PC-9 (cell line): ENCODE measurements at regions not wholly inside any gene's neighbourhood (a gene's known extent, or its start where the extent isn't known, plus 50 kb on each side); places are given as distances from the start of the nearest gene placed in this dataset.

ENCODE experiments used
- BruUV-seq: library from RNA; stranded (reverse); fragments of 400-500 nt; replicated peaks from 2 replicates; lab custom pipeline; 2021; lab: Mats Ljungman, UMichigan
- CTCF ChIA-PET: fragments of 300-600 bp; sonication (Branson Sonifier 250); formaldehyde crosslinking; loops from one replicate; lab custom pipeline; 2022; ENCODE audit warnings: antibody characterized with exemption; lab: Charles Lee
- POLR2A ChIA-PET: fragments of 300-600 bp; sonication (Branson Sonifier 250); formaldehyde crosslinking; loops from one replicate; lab custom pipeline; 2022; ENCODE audit warnings: antibody characterized with exemption; ENCODE audit not compliant: unreplicated experiment; lab: Charles Lee
- DNase-seq, 2 experiments: peaks; one replicate each; pipeline versions ENCODE4 v3.0.0 to v3.0.0-alpha.2; 2015 to 2022; ENCODE audit warnings: mixed read lengths in 1 of 2
- H2AFZ ChIP-seq: fragments of 200-600 bp; sonication (generic); 2 replicates; pipeline ENCODE4 v1.8.1; 2017; ENCODE audit warnings: antibody characterized with exemption
- H3F3A ChIP-seq: fragments of 200-600 bp; sonication (generic); 2 replicates; pipeline ENCODE4 v1.8.1; 2017; ENCODE audit warnings: antibody characterized with exemption, mild to moderate bottlenecking, low read depth; ENCODE audit not compliant: insufficient read depth
- H3K27ac ChIP-seq: fragments of 200-600 bp; sonication (generic); 2 replicates; pipeline ENCODE4 v1.6.1; 2016; ENCODE audit warnings: mixed run types
- H3K27me3 ChIP-seq: fragments of 200-600 bp; sonication (generic); 2 replicates; pipeline ENCODE4 v1.6.1; 2016; ENCODE audit warnings: low read depth, mixed run types; ENCODE audit not compliant: insufficient read depth
- H3K36me3 ChIP-seq: fragments of 200-600 bp; sonication (generic); 2 replicates; pipeline ENCODE4 v1.6.1; 2016; ENCODE audit warnings: low read depth, mixed run types
- H3K4me1 ChIP-seq: fragments of 200-600 bp; sonication (generic); replicated peaks from 2 replicates; pipeline ENCODE4 v1.6.1; 2016; ENCODE audit warnings: mixed run types; ENCODE audit not compliant: insufficient read depth
- H3K4me2 ChIP-seq: fragments of 200-600 bp; sonication (generic); 2 replicates; pipeline ENCODE4 v1.6.1; 2017; ENCODE audit warnings: mixed run types
- H3K4me3 ChIP-seq: fragments of 200-600 bp; sonication (generic); 2 replicates; pipeline ENCODE4 v1.6.1; 2016; ENCODE audit warnings: mixed run types
- H3K79me2 ChIP-seq: fragments of 200-600 bp; sonication (generic); 2 replicates; pipeline ENCODE4 v1.6.1; 2017; ENCODE audit warnings: low read depth, mixed run types
- H3K9me2 ChIP-seq: fragments of 200-600 bp; sonication (generic); 2 replicates; pipeline ENCODE4 v1.8.1; 2017; ENCODE audit warnings: mild to moderate bottlenecking; ENCODE audit not compliant: insufficient read depth
- H3K9me3 ChIP-seq: fragments of 200-600 bp; sonication (generic); 2 replicates; pipeline ENCODE4 v1.8.1; 2016; ENCODE audit warnings: low read depth; ENCODE audit not compliant: insufficient read depth
- H4K20me1 ChIP-seq: fragments of 200-600 bp; sonication (generic); 2 replicates; pipeline ENCODE4 v1.8.1; 2017; ENCODE audit not compliant: insufficient read depth
- EZH2 ChIP-seq: fragments of 200-600 bp; sonication (generic); IDR thresholded peaks from 2 replicates; pipeline ENCODE4 v1.8.0; 2017; ENCODE audit warnings: antibody characterized with exemption, low read depth
- intact Hi-C: fragments of 100-400 bp; cut with micrococcal nuclease; formaldehyde crosslinking; loops from one replicate; pipeline ENCODE4 v1.10.0; 2022; ENCODE audit not compliant: unreplicated experiment
- TF ChIP-seq, protein P1 (sequence below): fragments of 200-600 bp; sonication (generic); conservative IDR thresholded peaks from 2 replicates; pipeline ENCODE4 v1.6.1; 2017; ENCODE audit warnings: mixed run types, antibody characterized with exemption, mild to moderate bottlenecking, moderate library complexity

DNA sequence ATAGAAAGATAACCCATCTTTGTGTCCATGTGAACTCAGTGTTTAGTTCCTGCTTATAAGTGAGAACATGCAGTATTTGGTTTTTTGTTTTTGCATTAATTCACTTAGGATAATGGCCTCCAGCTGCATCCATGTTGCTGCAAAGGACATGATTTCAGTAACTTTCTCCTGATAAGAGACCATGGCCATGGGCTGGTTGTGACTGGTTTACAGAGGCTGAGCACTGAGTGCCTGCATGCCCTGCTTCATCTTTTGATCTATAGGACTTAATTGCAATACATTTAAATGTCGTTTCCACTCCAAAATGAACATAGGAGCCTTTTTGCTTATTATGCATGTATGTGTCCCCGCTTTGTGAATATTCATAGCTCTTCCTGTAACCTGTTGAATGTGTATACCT, 101.3 kb upstream of the IGFBP3 start:
- no peak overlapping the region for H3K4me3 ChIP-seq
- 0 out of 2 replicates have a peak, but pooled peaks cover 4% of the 10 kb centered on the region for H3K4me1 ChIP-seq
- no peak for DNase-seq
- no peaks in the 10 kb centered on the region; the same call in 1 of the 2 replicates for H3F3A ChIP-seq
- intact Hi-C loops, result no loop called here
- ChIA-PET CTCF (no interaction called here), POLR2A (interaction anchor here (0.6 kb wide), 2 partner anchors 20 to 1060 kb away, joined by 4 to 5 read pairs; no protein-coding TSS in a partner anchor)
- H3K79me2 ChIP-seq, result no peaks in the 10 kb centered on the region
- no peaks in the 10 kb centered on the region; the same call in 1 of the 2 replicates for H3K9me3 ChIP-seq
- no peak overlapping the region for H2AFZ ChIP-seq
- H3K27me3 ChIP-seq, result no peaks in the 10 kb centered on the region
- H4K20me1 ChIP-seq, result no peaks in the 10 kb centered on the region
- H3K27ac ChIP-seq, result no peak overlapping the region
- no peak overlapping the region for H3K4me2 ChIP-seq
- peaks cover 5% of the 10 kb centered on the region; the same call in 1 of the 2 replicates for H3K9me2 ChIP-seq
- TF ChIP-seq EZH2, result no peak
- TF ChIP-seq, protein P1, sequence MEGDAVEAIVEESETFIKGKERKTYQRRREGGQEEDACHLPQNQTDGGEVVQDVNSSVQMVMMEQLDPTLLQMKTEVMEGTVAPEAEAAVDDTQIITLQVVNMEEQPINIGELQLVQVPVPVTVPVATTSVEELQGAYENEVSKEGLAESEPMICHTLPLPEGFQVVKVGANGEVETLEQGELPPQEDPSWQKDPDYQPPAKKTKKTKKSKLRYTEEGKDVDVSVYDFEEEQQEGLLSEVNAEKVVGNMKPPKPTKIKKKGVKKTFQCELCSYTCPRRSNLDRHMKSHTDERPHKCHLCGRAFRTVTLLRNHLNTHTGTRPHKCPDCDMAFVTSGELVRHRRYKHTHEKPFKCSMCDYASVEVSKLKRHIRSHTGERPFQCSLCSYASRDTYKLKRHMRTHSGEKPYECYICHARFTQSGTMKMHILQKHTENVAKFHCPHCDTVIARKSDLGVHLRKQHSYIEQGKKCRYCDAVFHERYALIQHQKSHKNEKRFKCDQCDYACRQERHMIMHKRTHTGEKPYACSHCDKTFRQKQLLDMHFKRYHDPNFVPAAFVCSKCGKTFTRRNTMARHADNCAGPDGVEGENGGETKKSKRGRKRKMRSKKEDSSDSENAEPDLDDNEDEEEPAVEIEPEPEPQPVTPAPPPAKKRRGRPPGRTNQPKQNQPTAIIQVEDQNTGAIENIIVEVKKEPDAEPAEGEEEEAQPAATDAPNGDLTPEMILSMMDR, result no peak
- no peaks in the 10 kb centered on the region for H3K36me3 ChIP-seq
- BruUV-seq, result no TSS peak

DNA sequence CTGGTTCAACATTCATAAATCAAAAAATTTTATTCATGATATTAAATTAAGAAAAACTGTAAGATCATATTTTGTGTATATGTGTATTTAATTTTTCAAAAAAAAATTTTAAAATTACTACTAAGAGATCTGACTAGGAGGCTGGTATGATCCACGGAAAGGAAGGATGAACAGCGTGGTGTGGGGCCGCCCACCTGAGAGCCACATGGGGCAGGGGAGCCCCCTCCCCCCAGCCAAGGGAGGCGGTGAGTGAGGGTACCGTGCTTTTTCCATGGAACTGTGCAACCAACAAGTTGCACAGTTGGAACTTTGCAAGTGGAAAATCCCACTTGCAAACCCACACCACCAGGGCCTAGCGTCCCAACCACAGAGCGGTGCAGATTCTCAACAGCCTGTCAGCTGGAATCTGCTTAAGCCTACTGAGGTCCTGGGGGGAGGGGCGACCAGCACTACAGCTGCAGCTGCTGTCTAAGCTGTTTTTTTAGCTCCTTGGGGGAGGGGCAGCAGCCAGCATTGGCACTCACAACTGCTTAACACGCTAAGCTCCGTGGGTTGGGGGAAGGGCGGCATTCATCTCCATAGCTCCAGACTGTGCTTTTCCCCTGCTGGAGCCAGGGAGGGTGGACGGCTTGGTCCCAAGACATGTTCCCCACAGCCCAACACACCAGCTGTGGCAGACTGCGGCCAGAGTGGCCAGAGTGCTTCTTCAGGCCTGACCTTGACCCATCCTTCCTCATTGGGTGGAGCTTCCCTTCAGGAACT, 94.2 kb upstream of the IGFBP3 start:
- Histone ChIP-seq H3K9me2 (no peaks in the 10 kb centered on the region; the same call in 1 of the 2 replicates), H3K27me3 (no peaks in the 10 kb centered on the region), H4K20me1 (no peaks in the 10 kb centered on the region), H3K4me3 (no peak overlapping the region), H3K4me2 (no peak overlapping the region), H3F3A (no peaks in the 10 kb centered on the region), H3K79me2 (no peaks in the 10 kb centered on the region), H3K27ac (no peak overlapping the region), H3K9me3 (no peaks in the 10 kb centered on the region), H3K36me3 (no peaks in the 10 kb centered on the region), H3K4me1 (no peaks in the 10 kb centered on the region), H2AFZ (no peak overlapping the region)
- no peak for TF ChIP-seq EZH2
- TF ChIP-seq, protein P1, result no peak
- POLR2A ChIA-PET, result no interaction called here
- intact Hi-C loops, result no loop called here
- BruUV-seq, result no TSS peak
- no peak for DNase-seq
- CTCF ChIA-PET, result no interaction called here

DNA sequence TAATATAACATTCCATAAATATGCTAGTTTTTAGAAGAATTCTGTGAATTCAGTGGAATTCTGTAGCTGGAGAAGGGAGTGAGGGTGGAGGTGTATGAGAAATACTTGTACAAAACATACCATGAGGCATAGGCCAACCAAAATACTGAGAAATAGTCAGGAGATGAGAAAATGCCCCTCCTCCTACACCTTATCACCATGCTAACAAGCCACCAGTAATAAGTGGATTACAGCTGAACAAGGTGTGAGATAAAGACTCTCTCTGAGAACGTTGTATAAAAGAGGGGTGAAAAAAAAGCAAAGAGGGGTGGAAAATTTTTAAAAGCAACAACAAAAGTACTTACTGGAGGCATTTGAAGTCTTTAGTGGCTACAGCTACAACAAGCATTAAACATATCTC, 90.4 kb upstream of the IGFBP3 start:
- no peaks in the 10 kb centered on the region for H3K36me3 ChIP-seq
- intact Hi-C loops, result no loop called here
- 0 out of 2 replicates have a peak overlapping the region, but pooled peaks have one; percentile 28 for H2AFZ ChIP-seq
- H3F3A ChIP-seq, result no peaks in the 10 kb centered on the region
- H3K4me3 ChIP-seq, result no peak overlapping the region
- CTCF ChIA-PET, result interaction anchor here (0.8 kb wide), 1 partner anchor 26 kb away, joined by 3 read pairs; no protein-coding TSS in a partner anchor
- H3K79me2 ChIP-seq, result no peaks in the 10 kb centered on the region
- no peaks in the 10 kb centered on the region for H4K20me1 ChIP-seq
- no peaks in the 10 kb centered on the region for H3K27me3 ChIP-seq
- BruUV-seq, result no TSS peak
- 0 out of 2 replicates have a peak, but pooled peaks cover 4% of the 10 kb centered on the region for H3K9me3 ChIP-seq
- POLR2A ChIA-PET, result interaction anchor here (0.7 kb wide), 1 partner anchor 7 kb away, joined by 9 read pairs; no protein-coding TSS in a partner anchor
- H3K27ac ChIP-seq, result no peak overlapping the region
- H3K4me2 ChIP-seq, result no peak overlapping the region
- DNase-seq, result no peak
- H3K4me1 ChIP-seq, result no peaks in the 10 kb centered on the region
- H3K9me2 ChIP-seq, result no peaks in the 10 kb centered on the region; the same call in 1 of the 2 replicates
- no peak for TF ChIP-seq EZH2
- TF ChIP-seq, protein P1, result no peak
